K562 (cell line): ENCODE measurements at regions not wholly inside any gene's neighbourhood (a gene's known extent, or its start where the extent isn't known, plus 50 kb on each side); places are given as distances from the start of the nearest gene placed in this dataset.

Experiments
- ATAC-seq: fragments of 200-7000 bp; cut with Tn5 transposase; 3 replicates; pipeline ENCODE4 v1.9.1; 2020; ENCODE audit warnings: moderate library complexity
- BruUV-seq: library from RNA; stranded (reverse); fragments of 400-500 nt; replicated peaks from 2 replicates; lab custom pipeline; 2021; lab: Mats Ljungman, UMichigan
- CTCF ChIA-PET: fragments of 300-600 bp; formaldehyde crosslinking; extraction: SDS; loops from one replicate; lab custom pipeline; 2021; ENCODE audit warnings: low intra/inter-chr PET ratio; lab: Yijun Ruan, JAX
- POLR2A ChIA-PET: fragments of 300-600, 350-650 bp; sonication (Branson Sonifier 250); formaldehyde crosslinking; extraction: SDS; loops from one replicate; lab custom pipeline; 2021; ENCODE audit warnings: antibody characterized with exemption, inconsistent platforms; lab: Yijun Ruan, JAX
- DNase-seq, 4 experiments: peaks; one replicate each; pipeline versions ENCODE4 v3.0.0 to v3.0.0-alpha.2; 2011 to 2018; ENCODE audit warnings: low spot score in 3 of 4, mixed read lengths in 3 of 4; ENCODE audit errors: extremely low read depth in 1 of 4
- FAIRE-seq: peaks from 2 replicates; lab custom pipeline; 2011; peaks lifted over from hg19 to GRCh38; lab: Jason Lieb, UNC
- H2AFZ ChIP-seq: 2 replicates; pipeline ENCODE4 v1.6.0; 2011; ENCODE audit warnings: low read depth, low read length, control low read depth, inconsistent platforms
- H3K27ac ChIP-seq: fragments of 200-600 bp; 3 replicates; pipeline ENCODE4 v1.8.0; 2011; ENCODE audit warnings: low read depth, mild to moderate bottlenecking, control low read depth, inconsistent platforms, low read length, moderate library complexity, mixed read lengths; ENCODE audit errors: extremely low read depth
- H3K27me3 ChIP-seq, 2 experiments: fragments of 300-600 bp in 1 of 2; 2 replicates in 1 of 2; 3 replicates in 1 of 2; pipeline versions ENCODE4 v1.6.0 to v1.8.0; 2011; ENCODE audit warnings: inconsistent platforms in 2 of 2, low read length in 2 of 2, mild to moderate bottlenecking in 1 of 2, mixed read lengths in 1 of 2, moderate library complexity in 1 of 2; ENCODE audit not compliant: control insufficient read depth in 2 of 2, insufficient read depth in 2 of 2
- H3K36me3 ChIP-seq: fragments of 300-600 bp; 3 replicates; pipeline ENCODE4 v1.8.0; 2011; ENCODE audit warnings: mild to moderate bottlenecking, low read length, inconsistent platforms; ENCODE audit not compliant: control insufficient read depth, insufficient read depth
- H3K4me1 ChIP-seq, 2 experiments: fragments of 200-600 bp in 1 of 2; replicated peaks in 1 of 2; 2 replicates in 1 of 2; 3 replicates in 1 of 2; pipeline versions ENCODE4 v1.5.1 to v1.8.0; 2011; ENCODE audit warnings: inconsistent platforms in 2 of 2, low read length in 2 of 2, mild to moderate bottlenecking in 1 of 2, mixed read lengths in 1 of 2, moderate library complexity in 1 of 2; ENCODE audit not compliant: control insufficient read depth in 2 of 2, insufficient read depth in 2 of 2
- H3K4me2 ChIP-seq: 2 replicates; pipeline ENCODE4 v1.6.1; 2011; ENCODE audit warnings: low read length, control low read depth, inconsistent platforms, mixed read lengths; ENCODE audit not compliant: insufficient read depth
- H3K4me3 ChIP-seq: fragments of 200-600 bp; sonication (generic), shearing (Covaris generic); 2 replicates; pipeline ENCODE4 v1.5.1; 2016; ENCODE audit warnings: control low read depth, inconsistent platforms
- H3K79me2 ChIP-seq: fragments of 200-600 bp; 3 replicates; pipeline ENCODE4 v1.8.0; 2011; ENCODE audit warnings: low read length, inconsistent platforms; ENCODE audit not compliant: control insufficient read depth, insufficient read depth
- H3K9ac ChIP-seq, 2 experiments: 2 replicates each; pipeline versions ENCODE4 v1.6.0 to v1.6.1; 2011; ENCODE audit warnings: low read depth in 2 of 2, low read length in 2 of 2, control low read depth in 1 of 2, inconsistent platforms in 1 of 2, mild to moderate bottlenecking in 1 of 2, mixed read lengths in 1 of 2; ENCODE audit not compliant: insufficient read depth in 1 of 2
- H3K9me1 ChIP-seq: one replicate; pipeline ENCODE4 v1.6.0; 2011; ENCODE audit warnings: inconsistent platforms, mild to moderate bottlenecking, low read length, moderate library complexity; ENCODE audit not compliant: control insufficient read depth, insufficient read depth
- H3K9me3 ChIP-seq: replicated peaks from 2 replicates; pipeline ENCODE4 v1.5.1; 2011; ENCODE audit warnings: low read depth, low read length, inconsistent platforms; ENCODE audit not compliant: control insufficient read depth, insufficient read depth
- H4K20me1 ChIP-seq: replicated peaks from 2 replicates; pipeline ENCODE4 v1.6.1; 2011; ENCODE audit warnings: low read length, inconsistent platforms, mixed read lengths; ENCODE audit not compliant: control insufficient read depth, insufficient read depth
- BRCA1 ChIP-seq, 2 experiments: fragments of 450-650 bp in 1 of 2; sonication (generic) in 1 of 2; formaldehyde crosslinking in 1 of 2; IDR thresholded peaks; 2 replicates each; pipeline versions ENCODE4 v1.5.0 to v1.6.1; 2017 to 2020; ENCODE audit warnings: mild to moderate bottlenecking in 1 of 2, missing genetic modification reagents in 1 of 2
- FOXA3 ChIP-seq, 2 experiments: fragments of 450-650 bp in 1 of 2; sonication (generic) in 1 of 2; formaldehyde crosslinking; IDR thresholded peaks in 1 of 2; conservative IDR thresholded peaks in 1 of 2; 2 replicates each; pipeline versions ENCODE4 v1.4.0 to v1.8.0; 2020 to 2022; ENCODE audit warnings: mild to moderate bottlenecking in 2 of 2, missing genetic modification reagents in 1 of 2
- HMG20B ChIP-seq: fragments of 250-450 bp; sonication (Bioruptor Pico); IDR thresholded peaks from 2 replicates; pipeline ENCODE4 v1.5.0; 2021; ENCODE audit warnings: mild to moderate bottlenecking
- KLF6 ChIP-seq: fragments of 250-450 bp; sonication (Bioruptor Pico); IDR thresholded peaks from 2 replicates; pipeline ENCODE4 v1.4.0; 2020; ENCODE audit warnings: mild to moderate bottlenecking, moderate library complexity, borderline replicate concordance
- NFYB ChIP-seq: IDR thresholded peaks from 2 replicates; pipeline ENCODE4 v1.6.1; 2011; ENCODE audit warnings: mild to moderate bottlenecking, moderate library complexity; ENCODE audit not compliant: insufficient read length; ENCODE audit errors: extremely low read depth
- RBM15 ChIP-seq: fragments of 200-400 bp; formaldehyde crosslinking; IDR thresholded peaks from 2 replicates; pipeline ENCODE4 v1.6.1; 2018; ENCODE audit warnings: mild to moderate bottlenecking, low read length, moderate library complexity; ENCODE audit not compliant: insufficient read depth
- RNF2 ChIP-seq: sonication (generic); IDR thresholded peaks from 2 replicates; pipeline ENCODE4 v1.6.1; 2016
- SMARCC2 ChIP-seq: fragments of 450-650 bp; IDR thresholded peaks from 2 replicates; pipeline ENCODE4 v1.6.1; 2017; ENCODE audit warnings: antibody characterized with exemption, moderate library complexity, mild to moderate bottlenecking, low read depth
- ZNF584 ChIP-seq: fragments of 200-800 bp; sonication (Bioruptor generic); IDR thresholded peaks from 2 replicates; pipeline ENCODE4 v1.6.1; 2016; ENCODE audit warnings: low read depth, mild to moderate bottlenecking, missing genetic modification characterization, missing compliant biosample characterization
- in situ Hi-C: fragments of 300-500 bp; cut with MboI; formaldehyde crosslinking; loops from 4 replicates; pipeline ENCODE4 v1.15.0; 2018; ENCODE audit warnings: inconsistent platforms, mixed read lengths
- intact Hi-C: fragments of 100-400 bp; cut with micrococcal nuclease; formaldehyde crosslinking; loops from 2 replicates; pipeline ENCODE4 v1.14.2; 2022
- TF ChIP-seq, protein P1 (sequence below): fragments of 250-450 bp; sonication (Bioruptor Pico); IDR thresholded peaks from 2 replicates; pipeline ENCODE4 v1.4.0; 2020; ENCODE audit warnings: mild to moderate bottlenecking, moderate library complexity
- TF ChIP-seq, protein P2 (sequence below): fragments of 250-450 bp; sonication (Bioruptor Pico); IDR thresholded peaks from 2 replicates; pipeline ENCODE4 v1.4.0; 2020
- TF ChIP-seq, protein P3 (sequence below): fragments of 450-650 bp; IDR thresholded peaks from 2 replicates; pipeline ENCODE4 v1.7.1; 2018; ENCODE audit warnings: mild to moderate bottlenecking, low read depth; ENCODE audit not compliant: partially characterized antibody

GRCh38 chr13:70668983-70669382 is 560.7 kb upstream of the KLHL1 start:
- Histone ChIP-seq H3K36me3 (no peaks in the 10 kb centered on the region), H3K27me3 (no peaks in the 10 kb centered on the region), H3K27ac (no peak overlapping the region), H3K79me2 (no peaks in the 10 kb centered on the region), H3K4me2 (no peak overlapping the region), H4K20me1 (no peaks in the 10 kb centered on the region), H3K4me1 (no peaks in the 10 kb centered on the region), H2AFZ (no peak overlapping the region), H3K9me1 (no peaks in the 10 kb centered on the region), H3K9ac (no peak overlapping the region), H3K9me3 (no peaks in the 10 kb centered on the region), H3K4me3 (no peak overlapping the region)
- ATAC-seq: no peak
- ChIA-PET POLR2A (no interaction called here), CTCF (no interaction called here)
- no TSS peak for BruUV-seq
- no peak for FAIRE-seq
- in situ Hi-C loops: no loop called here
- intact Hi-C loops: no loop called here
- DNase-seq: no peak
- TF ChIP-seq KLF6 (no peak), BRCA1 (IDR thresholded peaks at IDR 0.05) (no peak), BRCA1 (CRISPR knock-in tag; IDR thresholded peaks at IDR 0.05) (no peak), RNF2 (no peak), SMARCC2 (no peak), FOXA3 (CRISPR knock-in tag; conservative IDR thresholded peaks at IDR 0.05 in 1 of 2, IDR thresholded peaks at IDR 0.05 in 1 of 2) (no peak), NFYB (no peak), HMG20B (CRISPR knock-in tag) (no peak), RBM15 (no peak), ZNF584 (CRISPR knock-in tag) (no peak)
- TF ChIP-seq, protein P1, sequence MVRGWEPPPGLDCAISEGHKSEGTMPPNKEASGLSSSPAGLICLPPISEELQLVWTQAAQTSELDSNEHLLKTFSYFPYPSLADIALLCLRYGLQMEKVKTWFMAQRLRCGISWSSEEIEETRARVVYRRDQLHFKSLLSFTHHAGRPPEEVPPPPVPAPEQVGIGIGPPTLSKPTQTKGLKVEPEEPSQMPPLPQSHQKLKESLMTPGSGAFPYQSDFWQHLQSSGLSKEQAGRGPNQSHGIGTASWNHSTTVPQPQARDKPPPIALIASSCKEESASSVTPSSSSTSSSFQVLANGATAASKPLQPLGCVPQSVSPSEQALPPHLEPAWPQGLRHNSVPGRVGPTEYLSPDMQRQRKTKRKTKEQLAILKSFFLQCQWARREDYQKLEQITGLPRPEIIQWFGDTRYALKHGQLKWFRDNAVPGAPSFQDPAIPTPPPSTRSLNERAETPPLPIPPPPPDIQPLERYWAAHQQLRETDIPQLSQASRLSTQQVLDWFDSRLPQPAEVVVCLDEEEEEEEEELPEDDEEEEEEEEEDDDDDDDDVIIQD (CRISPR knock-in tag): no peak
- TF ChIP-seq, protein P2, sequence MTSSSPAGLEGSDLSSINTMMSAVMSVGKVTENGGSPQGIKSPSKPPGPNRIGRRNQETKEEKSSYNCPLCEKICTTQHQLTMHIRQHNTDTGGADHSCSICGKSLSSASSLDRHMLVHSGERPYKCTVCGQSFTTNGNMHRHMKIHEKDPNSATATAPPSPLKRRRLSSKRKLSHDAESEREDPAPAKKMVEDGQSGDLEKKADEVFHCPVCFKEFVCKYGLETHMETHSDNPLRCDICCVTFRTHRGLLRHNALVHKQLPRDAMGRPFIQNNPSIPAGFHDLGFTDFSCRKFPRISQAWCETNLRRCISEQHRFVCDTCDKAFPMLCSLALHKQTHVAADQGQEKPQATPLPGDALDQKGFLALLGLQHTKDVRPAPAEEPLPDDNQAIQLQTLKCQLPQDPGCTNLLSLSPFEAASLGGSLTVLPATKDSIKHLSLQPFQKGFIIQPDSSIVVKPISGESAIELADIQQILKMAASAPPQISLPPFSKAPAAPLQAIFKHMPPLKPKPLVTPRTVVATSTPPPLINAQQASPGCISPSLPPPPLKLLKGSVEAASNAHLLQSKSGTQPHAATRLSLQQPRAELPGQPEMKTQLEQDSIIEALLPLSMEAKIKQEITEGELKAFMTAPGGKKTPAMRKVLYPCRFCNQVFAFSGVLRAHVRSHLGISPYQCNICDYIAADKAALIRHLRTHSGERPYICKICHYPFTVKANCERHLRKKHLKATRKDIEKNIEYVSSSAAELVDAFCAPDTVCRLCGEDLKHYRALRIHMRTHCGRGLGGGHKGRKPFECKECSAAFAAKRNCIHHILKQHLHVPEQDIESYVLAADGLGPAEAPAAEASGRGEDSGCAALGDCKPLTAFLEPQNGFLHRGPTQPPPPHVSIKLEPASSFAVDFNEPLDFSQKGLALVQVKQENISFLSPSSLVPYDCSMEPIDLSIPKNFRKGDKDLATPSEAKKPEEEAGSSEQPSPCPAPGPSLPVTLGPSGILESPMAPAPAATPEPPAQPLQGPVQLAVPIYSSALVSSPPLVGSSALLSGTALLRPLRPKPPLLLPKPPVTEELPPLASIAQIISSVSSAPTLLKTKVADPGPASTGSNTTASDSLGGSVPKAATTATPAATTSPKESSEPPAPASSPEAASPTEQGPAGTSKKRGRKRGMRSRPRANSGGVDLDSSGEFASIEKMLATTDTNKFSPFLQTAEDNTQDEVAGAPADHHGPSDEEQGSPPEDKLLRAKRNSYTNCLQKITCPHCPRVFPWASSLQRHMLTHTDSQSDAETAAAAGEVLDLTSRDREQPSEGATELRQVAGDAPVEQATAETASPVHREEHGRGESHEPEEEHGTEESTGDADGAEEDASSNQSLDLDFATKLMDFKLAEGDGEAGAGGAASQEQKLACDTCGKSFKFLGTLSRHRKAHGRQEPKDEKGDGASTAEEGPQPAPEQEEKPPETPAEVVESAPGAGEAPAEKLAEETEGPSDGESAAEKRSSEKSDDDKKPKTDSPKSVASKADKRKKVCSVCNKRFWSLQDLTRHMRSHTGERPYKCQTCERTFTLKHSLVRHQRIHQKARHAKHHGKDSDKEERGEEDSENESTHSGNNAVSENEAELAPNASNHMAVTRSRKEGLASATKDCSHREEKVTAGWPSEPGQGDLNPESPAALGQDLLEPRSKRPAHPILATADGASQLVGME (CRISPR knock-in tag): no peak
- TF ChIP-seq, protein P3, sequence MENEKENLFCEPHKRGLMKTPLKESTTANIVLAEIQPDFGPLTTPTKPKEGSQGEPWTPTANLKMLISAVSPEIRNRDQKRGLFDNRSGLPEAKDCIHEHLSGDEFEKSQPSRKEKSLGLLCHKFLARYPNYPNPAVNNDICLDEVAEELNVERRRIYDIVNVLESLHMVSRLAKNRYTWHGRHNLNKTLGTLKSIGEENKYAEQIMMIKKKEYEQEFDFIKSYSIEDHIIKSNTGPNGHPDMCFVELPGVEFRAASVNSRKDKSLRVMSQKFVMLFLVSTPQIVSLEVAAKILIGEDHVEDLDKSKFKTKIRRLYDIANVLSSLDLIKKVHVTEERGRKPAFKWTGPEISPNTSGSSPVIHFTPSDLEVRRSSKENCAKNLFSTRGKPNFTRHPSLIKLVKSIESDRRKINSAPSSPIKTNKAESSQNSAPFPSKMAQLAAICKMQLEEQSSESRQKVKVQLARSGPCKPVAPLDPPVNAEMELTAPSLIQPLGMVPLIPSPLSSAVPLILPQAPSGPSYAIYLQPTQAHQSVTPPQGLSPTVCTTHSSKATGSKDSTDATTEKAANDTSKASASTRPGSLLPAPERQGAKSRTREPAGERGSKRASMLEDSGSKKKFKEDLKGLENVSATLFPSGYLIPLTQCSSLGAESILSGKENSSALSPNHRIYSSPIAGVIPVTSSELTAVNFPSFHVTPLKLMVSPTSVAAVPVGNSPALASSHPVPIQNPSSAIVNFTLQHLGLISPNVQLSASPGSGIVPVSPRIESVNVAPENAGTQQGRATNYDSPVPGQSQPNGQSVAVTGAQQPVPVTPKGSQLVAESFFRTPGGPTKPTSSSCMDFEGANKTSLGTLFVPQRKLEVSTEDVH: no peak
